PC-3 (cell line): ENCODE measurements at regions not wholly inside any gene's neighbourhood (a gene's known extent, or its start where the extent isn't known, plus 50 kb on each side); places are given as distances from the start of the nearest gene placed in this dataset.
A peak's percentile ranks its signal among the peaks of the same experiment; 100 is the strongest.

Source experiments
- ATAC-seq: fragments of 200-7000 bp; cut with Tn5 transposase; 2 replicates; pipeline ENCODE4 v1.9.1; 2020; ENCODE audit warnings: mild to moderate bottlenecking, moderate library complexity
- BruUV-seq: library from RNA; stranded (reverse); fragments of 400-500 nt; replicated peaks from 2 replicates; lab custom pipeline; 2021; lab: Mats Ljungman, UMichigan
- CTCF ChIA-PET: fragments of 300-600 bp; sonication (Branson Sonifier 250); formaldehyde crosslinking; loops from one replicate; lab custom pipeline; 2022; ENCODE audit warnings: antibody characterized with exemption; lab: Charles Lee
- POLR2A ChIA-PET: fragments of 300-600 bp; sonication (Branson Sonifier 250); formaldehyde crosslinking; loops from one replicate; lab custom pipeline; 2022; ENCODE audit warnings: antibody characterized with exemption; ENCODE audit not compliant: unreplicated experiment; lab: Charles Lee
- DNase-seq: peaks from one replicate; pipeline ENCODE4 v3.0.0-alpha.2; 2015
- H2AFZ ChIP-seq: fragments of 300-600 bp; sonication (generic); 2 replicates; pipeline ENCODE4 v1.6.0; 2016; ENCODE audit warnings: antibody characterized with exemption, low read length
- H3F3A ChIP-seq: fragments of 300-600 bp; sonication (generic); one replicate; pipeline ENCODE4 v1.6.0; 2017; ENCODE audit warnings: antibody characterized with exemption, low read length, control low read depth, mild to moderate bottlenecking; ENCODE audit not compliant: unreplicated experiment
- H3K27ac ChIP-seq: fragments of 300-600 bp; sonication (generic); 2 replicates; pipeline ENCODE4 v1.5.1; 2016; ENCODE audit warnings: mild to moderate bottlenecking, low read length
- H3K27me3 ChIP-seq: fragments of 300-600 bp; sonication (generic); 2 replicates; pipeline ENCODE4 v1.6.1; 2016; ENCODE audit warnings: low read length, mixed read lengths
- H3K36me3 ChIP-seq: fragments of 300-600 bp; sonication (generic); 2 replicates; pipeline ENCODE4 v1.6.1; 2016; ENCODE audit warnings: low read depth, mixed run types, low read length, mixed read lengths
- H3K4me1 ChIP-seq: fragments of 300-600 bp; sonication (generic); 2 replicates; pipeline ENCODE4 v1.5.1; 2016; ENCODE audit warnings: low read length; ENCODE audit not compliant: insufficient read depth
- H3K4me2 ChIP-seq: fragments of 300-600 bp; sonication (generic); 2 replicates; pipeline ENCODE4 v1.6.0; 2016; ENCODE audit warnings: low read length
- H3K4me3 ChIP-seq: fragments of 300-600 bp; sonication (generic); 2 replicates; pipeline ENCODE4 v1.5.1; 2016; ENCODE audit warnings: mild to moderate bottlenecking, low read length, mixed read lengths
- H3K79me2 ChIP-seq: fragments of 300-600 bp; sonication (generic); 2 replicates; pipeline ENCODE4 v1.6.1; 2017; ENCODE audit warnings: low read length, mixed read lengths
- H3K9ac ChIP-seq: fragments of 300-600 bp; sonication (generic); 2 replicates; pipeline ENCODE4 v1.6.0; 2016; ENCODE audit warnings: mild to moderate bottlenecking, low read length
- H3K9me2 ChIP-seq: fragments of 300-600 bp; sonication (generic); replicated peaks from 2 replicates; pipeline ENCODE4 v1.6.1; 2016; ENCODE audit warnings: mixed run types, low read length, mixed read lengths
- H3K9me3 ChIP-seq: fragments of 300-600 bp; sonication (generic); 2 replicates; pipeline ENCODE4 v1.6.1; 2016; ENCODE audit warnings: low read length, mixed read lengths
- H4K20me1 ChIP-seq: fragments of 300-600 bp; sonication (generic); 2 replicates; pipeline ENCODE4 v1.6.1; 2016; ENCODE audit warnings: low read length, mixed read lengths
- CTCF ChIP-seq: fragments of 300-600 bp; sonication (generic); conservative IDR thresholded peaks from 2 replicates; pipeline ENCODE4 v1.5.1; 2017; ENCODE audit warnings: antibody characterized with exemption, low read depth, mild to moderate bottlenecking, low read length
- EZH2 ChIP-seq: fragments of 300-600 bp; sonication (generic); IDR thresholded peaks from one replicate; pipeline ENCODE4 v1.6.1; 2017; ENCODE audit warnings: antibody characterized with exemption, mild to moderate bottlenecking, low read length; ENCODE audit not compliant: unreplicated experiment
- EZH2phosphoT487 ChIP-seq: fragments of 300-600 bp; sonication (generic); IDR thresholded peaks from 2 replicates; pipeline ENCODE4 v1.6.1; 2018; ENCODE audit warnings: mild to moderate bottlenecking, antibody characterized with exemption, low read length, borderline replicate concordance
- intact Hi-C: fragments of 100-400 bp; cut with micrococcal nuclease; formaldehyde crosslinking; loops from 2 replicates; pipeline ENCODE4 v1.9.0; 2023

GRCh38 chr5:104353371-104353770, 790.8 kb upstream of the NUDT12 start:
- ATAC-seq (peak; percentile 44; the same call in 1 of the 2 replicates), DNase-seq (peak; percentile 49)
- Histone ChIP-seq H3K9ac (peak overlapping the region; percentile 47), H3K9me2 (no peaks in the 10 kb centered on the region), H3K9me3 (no peaks in the 10 kb centered on the region), H3F3A (no peaks in the 10 kb centered on the region), H3K4me2 (peak overlapping the region; percentile 55), H2AFZ (no peak overlapping the region), H4K20me1 (no peaks in the 10 kb centered on the region), H3K27me3 (no peaks in the 10 kb centered on the region), H3K79me2 (no peaks in the 10 kb centered on the region), H3K4me3 (no peak overlapping the region), H3K4me1 (peaks cover 16% of the 10 kb centered on the region), H3K36me3 (no peaks in the 10 kb centered on the region), H3K27ac (peak overlapping the region; percentile 80)
- ChIA-PET CTCF (no interaction called here), POLR2A (no interaction called here)
- TF ChIP-seq EZH2 (no peak), EZH2phosphoT487 (no peak), CTCF (no peak)
- no TSS peak for BruUV-seq
- intact Hi-C loops, result loop anchor here (1.0 to 5.0 kb wide), 5 partner anchors 55 to 349 kb away; no protein-coding TSS in a partner anchor

GRCh38 chr5:104352954-104353353, 790.4 kb upstream of the NUDT12 start:
- Histone ChIP-seq H3K9me3 (no peaks in the 10 kb centered on the region), H3K27me3 (no peaks in the 10 kb centered on the region), H3F3A (no peaks in the 10 kb centered on the region), H3K4me2 (peak overlapping the region; percentile 55), H3K9me2 (no peaks in the 10 kb centered on the region), H3K4me3 (no peak overlapping the region), H3K9ac (peak overlapping the region; percentile 47), H3K27ac (peak overlapping the region; percentile 80), H3K36me3 (no peaks in the 10 kb centered on the region), H2AFZ (no peak overlapping the region), H4K20me1 (no peaks in the 10 kb centered on the region), H3K4me1 (peaks cover 16% of the 10 kb centered on the region), H3K79me2 (no peaks in the 10 kb centered on the region)
- BruUV-seq, result no TSS peak
- no peak for TF ChIP-seq EZH2
- TF ChIP-seq EZH2phosphoT487, result no peak
- no peak for TF ChIP-seq CTCF
- ChIA-PET CTCF (no interaction called here), POLR2A (interaction anchor here (0.6 kb wide), 1 partner anchor 1739 kb away, joined by 6 read pairs; no protein-coding TSS in a partner anchor)
- ATAC-seq (peak; percentile 88), DNase-seq (peak; percentile 56)
- intact Hi-C loops, result loop anchor here (1.0 to 5.0 kb wide), 5 partner anchors 56 to 350 kb away; no protein-coding TSS in a partner anchor

GRCh38 chr5:104347119-104347708, 784.6 kb upstream of the NUDT12 start:
- Histone ChIP-seq H3K9me3 (no peaks in the 10 kb centered on the region), H3K36me3 (no peaks in the 10 kb centered on the region), H3K27me3 (no peaks in the 10 kb centered on the region), H3K4me1 (peaks cover 19% of the 10 kb centered on the region), H3K4me3 (no peak overlapping the region), H3K9ac (no peak overlapping the region), H3F3A (peaks cover 4% of the 10 kb centered on the region), H3K9me2 (no peaks in the 10 kb centered on the region), H4K20me1 (no peaks in the 10 kb centered on the region), H3K27ac (no peak overlapping the region), H3K79me2 (no peaks in the 10 kb centered on the region), H3K4me2 (no peak overlapping the region), H2AFZ (no peak overlapping the region)
- ChIA-PET CTCF (interaction anchor here (0.5 to 1.1 kb wide), 5 partner anchors 65 to 1543 kb away, joined by 3 to 11 read pairs (median 3); no protein-coding TSS in a partner anchor), POLR2A (no interaction called here)
- ATAC-seq, result no peak
- no TSS peak for BruUV-seq
- intact Hi-C loops, result loop anchor here (1.0 to 10.0 kb wide), 8 partner anchors 166 to 1778 kb away; no protein-coding TSS in a partner anchor
- TF ChIP-seq EZH2phosphoT487, result no peak
- peak; percentile 87 for TF ChIP-seq CTCF
- TF ChIP-seq EZH2, result no peak
- DNase-seq, result peak; percentile 61
